ENCODE measurements at regions not wholly inside any gene's neighbourhood (a gene's known extent, or its start where the extent isn't known, plus 50 kb on each side); places are given as distances from the start of the nearest gene placed in this dataset.

DNA sequence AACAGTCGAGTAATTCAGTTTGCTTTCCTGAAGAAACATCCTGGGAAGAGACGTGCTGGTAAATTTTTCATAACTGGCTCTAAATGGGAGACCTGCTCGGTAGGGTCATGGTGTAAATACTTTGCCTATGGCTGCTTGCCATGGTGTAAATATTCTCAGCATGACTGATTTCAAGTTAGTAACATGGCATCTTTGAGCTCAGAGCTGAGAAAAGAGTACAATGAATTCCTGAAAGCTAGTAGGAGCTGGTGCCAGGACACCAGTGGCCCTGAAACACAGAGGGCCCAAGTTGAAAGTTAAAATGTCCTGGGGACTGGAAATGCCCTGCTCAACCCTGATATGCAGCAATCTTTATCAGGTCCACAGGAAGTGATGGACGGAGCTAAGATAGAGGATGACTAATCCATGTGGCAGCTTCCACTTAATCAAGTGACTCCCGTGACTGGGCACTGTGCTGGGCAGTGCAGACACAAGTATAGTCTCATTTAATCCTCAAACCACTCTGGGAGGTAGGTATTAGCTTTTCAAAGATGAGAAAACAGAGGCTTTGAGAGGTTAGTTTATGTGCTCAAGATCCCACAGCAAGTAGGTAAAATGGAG lies 130.1 kb upstream of the ADAMTS18 start:
- Mint-ChIP-seq H3K36me3 (no peaks in the 10 kb centered on the region), H3K4me1 (ENCODE audit: low read depth in 2 of 2) (no peaks in the 10 kb centered on the region), H3K9me3 (no peaks in the 10 kb centered on the region), H3K27me3 (peaks cover 32 to 46% of the 10 kb centered on the region in 2 donors), H3K27ac (no peak overlapping the region), H3K4me3 (no peak overlapping the region)
- DNase-seq (ENCODE audit: low spot score) (no peak), ATAC-seq (no peak)

DNA sequence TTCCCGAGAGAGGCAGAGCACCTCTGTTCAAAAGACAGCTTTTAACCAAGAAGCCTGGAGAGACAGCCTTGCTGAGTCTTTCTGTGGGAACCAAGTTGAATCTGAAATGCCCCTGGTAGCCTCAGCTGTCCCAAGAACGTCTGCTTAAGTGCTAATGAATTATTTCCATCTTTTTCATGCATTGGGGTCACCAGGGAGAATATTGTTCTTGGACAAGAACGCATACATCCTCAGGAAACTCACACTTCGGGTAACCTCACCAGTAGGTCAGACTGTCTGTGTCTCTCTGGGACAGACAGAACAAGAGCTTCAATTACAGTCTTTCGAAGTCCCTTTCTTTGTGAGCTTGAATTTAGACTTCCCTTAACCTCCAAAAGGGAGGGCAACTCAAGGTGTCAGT lies 134.6 kb upstream of the ADAMTS18 start:
- ATAC-seq (no peak), DNase-seq (ENCODE audit: low spot score) (no peak)
- peaks cover 29 to 38% of the 10 kb centered on the region in 2 donors for H3K27me3 Mint-ChIP-seq
- no peaks in the 10 kb centered on the region for H3K36me3 Mint-ChIP-seq
- H3K4me3 Mint-ChIP-seq, result no peak overlapping the region
- no peak overlapping the region for H3K27ac Mint-ChIP-seq
- H3K4me1 Mint-ChIP-seq (ENCODE audit: low read depth in 2 of 2), result no peaks in the 10 kb centered on the region
- no peaks in the 10 kb centered on the region for H3K9me3 Mint-ChIP-seq

DNA sequence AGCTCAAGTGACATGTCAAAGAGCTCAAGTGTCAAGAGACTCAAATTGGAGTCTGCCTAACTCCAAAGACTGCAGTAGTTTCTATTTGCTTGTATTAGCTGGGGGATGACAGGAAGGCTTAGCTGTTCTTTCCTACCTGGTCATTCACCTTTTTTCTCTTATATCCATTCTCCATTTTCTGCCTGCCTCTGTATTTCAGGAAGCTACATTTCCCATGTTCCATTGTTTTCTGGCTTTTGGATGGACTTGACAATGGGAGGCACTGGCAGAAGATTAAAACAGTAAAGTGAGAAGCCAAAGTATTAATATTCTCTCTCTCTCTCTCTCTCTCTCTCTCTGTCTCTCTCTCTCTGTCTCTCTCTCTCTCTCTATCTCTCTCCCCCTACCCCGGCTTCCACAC lies 135.7 kb upstream of the ADAMTS18 start:
- Mint-ChIP-seq H3K9me3 (no peaks in the 10 kb centered on the region), H3K27ac (no peak overlapping the region), H3K27me3 (peaks cover 26 to 35% of the 10 kb centered on the region in 2 donors), H3K4me3 (no peak overlapping the region), H3K36me3 (no peaks in the 10 kb centered on the region), H3K4me1 (ENCODE audit: low read depth in 2 of 2) (no peaks in the 10 kb centered on the region)
- no peak for DNase-seq (ENCODE audit: low spot score)
- ATAC-seq, result no peak

DNA sequence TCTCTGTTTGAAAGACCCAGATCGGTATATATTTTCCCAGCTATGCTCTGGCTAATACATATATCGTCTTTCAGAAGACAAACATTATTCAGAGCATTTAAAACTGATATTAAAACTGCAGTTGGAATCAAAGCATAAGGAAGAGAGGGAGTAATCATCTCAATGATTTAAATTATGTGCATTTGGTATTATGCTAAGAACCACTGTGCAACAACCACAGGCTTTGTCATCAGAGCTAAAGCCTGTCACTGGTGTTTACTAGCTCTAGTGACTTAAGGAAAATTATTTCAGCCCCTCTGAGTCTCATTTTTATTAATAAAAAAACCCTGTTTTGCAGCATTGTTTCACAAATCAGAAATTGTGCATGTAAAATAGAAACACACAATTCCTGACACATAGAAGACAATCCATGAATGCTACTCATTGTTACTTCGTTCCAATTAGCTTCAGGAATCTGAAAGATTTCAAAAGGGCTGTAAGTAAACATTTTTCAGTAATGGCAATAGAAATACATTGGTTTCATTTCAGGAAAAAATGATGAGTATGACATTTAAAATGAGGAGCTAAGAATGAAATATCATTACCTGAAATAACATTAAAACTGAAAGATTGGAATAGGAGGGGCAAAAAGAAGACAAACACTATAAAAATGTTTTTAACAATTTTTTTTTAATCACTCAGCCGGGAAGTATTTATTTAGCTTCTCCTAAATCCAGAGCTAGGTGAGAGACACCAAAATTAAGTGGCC lies 136.5 kb upstream of the ADAMTS18 start:
- H3K36me3 Mint-ChIP-seq, result no peaks in the 10 kb centered on the region
- no peak overlapping the region for H3K27ac Mint-ChIP-seq
- H3K9me3 Mint-ChIP-seq, result no peaks in the 10 kb centered on the region
- H3K27me3 Mint-ChIP-seq, result peaks cover 22 to 35% of the 10 kb centered on the region in 2 donors
- no peak overlapping the region for H3K4me3 Mint-ChIP-seq
- no peak for ATAC-seq
- DNase-seq (ENCODE audit: low spot score), result no peak
- no peaks in the 10 kb centered on the region for H3K4me1 Mint-ChIP-seq (ENCODE audit: low read depth in 2 of 2)

DNA sequence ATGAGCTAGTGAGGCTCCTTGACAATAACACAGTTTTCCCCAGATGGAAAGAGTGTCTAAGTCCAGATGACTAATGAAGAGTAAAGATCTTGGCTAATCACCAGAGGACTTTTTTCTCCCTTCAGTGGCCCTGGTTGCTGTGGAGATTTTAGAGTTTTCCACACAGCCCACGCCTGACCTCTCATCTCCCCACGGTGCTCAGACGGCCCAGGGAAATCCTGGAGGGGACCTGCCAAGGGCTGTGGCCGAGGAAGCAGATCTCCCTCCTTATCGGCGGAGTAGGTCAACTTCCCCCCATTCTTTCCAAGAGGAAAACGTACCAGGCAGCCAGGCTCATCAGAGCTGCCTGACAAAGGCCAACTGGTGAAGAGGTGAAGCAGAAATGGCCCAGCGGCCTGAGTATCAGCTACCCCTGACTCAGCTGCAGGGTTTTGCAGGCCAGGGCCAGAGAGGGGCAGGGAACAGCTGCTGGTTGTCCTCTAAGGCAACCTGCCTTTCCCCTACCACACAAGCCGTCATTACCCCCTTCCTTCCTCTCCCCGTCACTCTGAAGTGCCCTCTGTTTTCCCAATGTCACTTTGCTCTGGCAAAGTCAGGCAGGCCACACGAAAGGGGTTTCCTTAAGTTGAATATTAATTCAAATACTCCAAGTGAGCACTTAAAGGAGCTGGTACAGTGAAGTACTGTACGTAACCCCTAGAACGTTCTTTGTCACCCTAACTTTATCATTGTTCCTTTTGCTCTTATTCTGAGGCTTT lies 140.2 kb upstream of the ADAMTS18 start:
- no peak overlapping the region for H3K27ac Mint-ChIP-seq
- H3K27me3 Mint-ChIP-seq, result peaks cover 10 to 16% of the 10 kb centered on the region in 2 donors
- H3K4me1 Mint-ChIP-seq (ENCODE audit: low read depth in 2 of 2), result no peaks in the 10 kb centered on the region
- no peaks in the 10 kb centered on the region for H3K36me3 Mint-ChIP-seq
- no peaks in the 10 kb centered on the region for H3K9me3 Mint-ChIP-seq
- ATAC-seq (peak in 1 of 2 donors; percentile 27), DNase-seq (ENCODE audit: low spot score) (no peak)
- no peak overlapping the region for H3K4me3 Mint-ChIP-seq

DNA sequence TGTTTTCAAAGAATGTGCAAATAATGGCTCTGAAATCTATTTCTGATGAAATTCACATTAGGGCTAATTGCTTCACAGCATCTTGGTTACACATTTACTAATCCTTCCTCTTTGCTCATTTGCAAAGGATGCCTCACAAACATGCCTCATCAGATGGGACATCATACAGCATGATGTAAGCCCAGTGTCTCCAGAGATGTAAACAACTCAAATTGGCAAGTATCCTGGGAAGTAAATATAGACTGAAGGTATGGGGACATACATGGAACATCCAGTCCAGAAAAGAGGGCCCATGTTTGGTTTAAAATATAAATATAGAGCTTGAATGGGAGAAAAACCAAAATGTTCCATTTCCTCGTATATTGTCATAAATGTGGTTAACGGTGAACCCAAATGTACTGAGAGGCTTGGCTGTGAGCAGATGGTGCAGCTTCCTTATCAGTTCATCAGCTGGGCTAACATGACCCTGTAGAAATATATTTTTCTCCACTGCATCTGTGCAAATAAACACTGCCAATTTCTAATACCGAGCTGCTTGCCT lies 142.9 kb upstream of the NUDT7 start:
- no peaks in the 10 kb centered on the region for H3K36me3 Mint-ChIP-seq
- DNase-seq (ENCODE audit: low spot score), result no peak
- H3K27me3 Mint-ChIP-seq, result peaks cover 7 to 18% of the 10 kb centered on the region in 2 donors
- no peaks in the 10 kb centered on the region for H3K9me3 Mint-ChIP-seq
- no peaks in the 10 kb centered on the region for H3K4me1 Mint-ChIP-seq (ENCODE audit: low read depth in 2 of 2)
- H3K27ac Mint-ChIP-seq, result no peak overlapping the region
- H3K4me3 Mint-ChIP-seq, result no peak overlapping the region
- no peak for ATAC-seq

DNA sequence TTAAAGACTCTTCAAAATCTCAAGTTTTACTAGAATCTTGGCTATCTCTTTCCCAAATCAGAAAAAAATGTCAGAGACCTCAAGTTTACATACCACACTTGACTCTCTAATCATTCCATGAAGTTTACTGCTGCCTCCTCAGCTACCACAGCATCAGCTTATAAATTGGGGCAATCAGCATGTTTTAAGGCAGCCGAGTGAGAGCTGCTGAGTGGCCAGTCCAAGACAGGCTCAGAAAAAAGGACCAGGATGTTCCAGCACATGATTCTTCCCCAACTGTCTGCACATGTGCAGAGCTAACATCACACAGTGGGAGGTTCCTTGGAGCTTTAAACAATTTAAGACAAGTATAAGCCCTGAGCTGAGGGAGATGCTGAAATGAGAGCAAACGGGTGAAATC lies 140.6 kb upstream of the NUDT7 start:
- ATAC-seq, result no peak

DNA sequence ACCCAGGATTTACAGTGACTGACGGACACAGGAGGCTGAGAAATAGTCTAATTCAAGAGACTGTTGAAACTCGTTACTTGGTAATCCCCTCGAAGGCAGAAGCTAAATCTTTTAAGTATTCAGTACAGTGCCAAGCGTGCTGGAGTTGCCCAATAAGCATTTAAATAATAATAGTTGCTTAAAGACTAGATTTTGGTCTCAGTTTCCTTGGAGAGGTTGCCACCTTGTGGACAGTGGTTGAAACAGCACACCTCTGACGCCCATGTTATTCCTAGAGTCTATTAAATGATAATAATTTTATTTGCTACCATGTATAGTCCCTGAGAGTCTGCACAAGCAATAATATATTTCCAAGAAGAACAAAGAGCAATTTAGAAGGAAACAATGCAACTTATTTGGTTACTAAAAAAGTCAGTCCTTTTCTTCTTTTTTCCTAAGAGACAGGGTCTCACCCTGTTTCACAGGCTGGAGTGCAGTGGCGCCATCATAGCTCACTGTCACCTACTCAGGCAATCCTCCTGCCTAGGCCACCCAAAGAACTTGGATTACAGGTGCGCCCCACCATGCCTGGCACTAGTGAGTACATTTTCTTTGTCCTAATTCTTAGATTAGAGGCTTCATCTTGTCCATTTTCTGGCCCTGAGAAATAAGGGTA lies 138.0 kb upstream of the NUDT7 start:
- H3K4me3 Mint-ChIP-seq, result no peak overlapping the region
- peaks cover 13 to 43% of the 10 kb centered on the region in 2 donors for H3K27me3 Mint-ChIP-seq
- no peak overlapping the region for H3K27ac Mint-ChIP-seq
- no peaks in the 10 kb centered on the region for H3K36me3 Mint-ChIP-seq
- DNase-seq (ENCODE audit: low spot score) (no peak), ATAC-seq (no peak)
- H3K4me1 Mint-ChIP-seq (ENCODE audit: low read depth in 2 of 2), result no peaks in the 10 kb centered on the region
- no peaks in the 10 kb centered on the region for H3K9me3 Mint-ChIP-seq

More for the DNA sequence above, 140.6 kb upstream of the NUDT7 start:
- no peak overlapping the region for H3K4me3 Mint-ChIP-seq
- no peak overlapping the region for H3K27ac Mint-ChIP-seq
- no peaks in the 10 kb centered on the region for H3K4me1 Mint-ChIP-seq (ENCODE audit: low read depth in 2 of 2)
- H3K9me3 Mint-ChIP-seq, result no peaks in the 10 kb centered on the region
- H3K27me3 Mint-ChIP-seq, result peaks cover 13 to 35% of the 10 kb centered on the region in 2 donors
- no peaks in the 10 kb centered on the region for H3K36me3 Mint-ChIP-seq
- no peak for DNase-seq (ENCODE audit: low spot score)

DNA sequence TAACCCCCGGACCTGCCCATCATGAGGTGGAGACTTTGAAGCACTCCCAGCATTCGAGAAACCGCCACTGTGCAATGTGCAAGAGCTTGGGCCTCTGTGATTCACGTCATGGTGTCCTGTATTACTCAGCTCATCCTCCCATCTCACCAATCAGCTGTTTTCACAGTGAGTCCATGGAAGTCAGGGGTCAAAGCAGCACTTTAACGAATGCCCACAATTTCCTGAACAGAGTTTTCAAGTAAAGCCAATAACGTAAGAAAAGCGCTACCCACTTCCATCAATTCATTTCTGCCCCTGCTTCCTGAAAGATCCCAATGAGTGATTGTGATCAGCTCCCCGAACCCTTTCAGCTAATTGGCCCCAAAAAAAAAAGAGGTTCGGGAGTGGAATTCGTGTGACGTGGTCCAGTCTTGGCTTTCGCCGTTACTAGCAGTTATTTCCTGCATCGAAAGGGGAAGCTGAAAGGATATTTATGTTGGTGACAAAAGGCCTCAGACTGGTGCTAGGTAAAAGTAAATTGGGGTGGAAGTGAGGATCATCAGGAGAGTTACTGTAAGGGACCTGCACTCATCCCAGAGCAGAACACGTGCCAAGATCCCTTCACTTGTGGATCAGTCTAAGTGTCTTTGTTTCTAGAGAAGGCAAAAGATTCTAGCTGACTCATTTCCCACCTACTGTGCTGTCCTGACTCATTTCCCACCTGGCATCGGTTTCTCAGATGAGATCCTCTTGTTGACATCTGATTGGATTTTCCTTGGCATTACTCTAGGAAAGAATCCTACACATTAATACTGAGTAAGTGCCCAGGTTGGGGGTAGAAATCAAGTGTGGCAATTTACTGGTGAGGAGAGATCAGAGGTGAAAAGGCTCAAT lies 136.7 kb upstream of the NUDT7 start:
- no peak for ATAC-seq
- Mint-ChIP-seq H3K4me3 (no peak overlapping the region), H3K27ac (no peak overlapping the region)

DNA sequence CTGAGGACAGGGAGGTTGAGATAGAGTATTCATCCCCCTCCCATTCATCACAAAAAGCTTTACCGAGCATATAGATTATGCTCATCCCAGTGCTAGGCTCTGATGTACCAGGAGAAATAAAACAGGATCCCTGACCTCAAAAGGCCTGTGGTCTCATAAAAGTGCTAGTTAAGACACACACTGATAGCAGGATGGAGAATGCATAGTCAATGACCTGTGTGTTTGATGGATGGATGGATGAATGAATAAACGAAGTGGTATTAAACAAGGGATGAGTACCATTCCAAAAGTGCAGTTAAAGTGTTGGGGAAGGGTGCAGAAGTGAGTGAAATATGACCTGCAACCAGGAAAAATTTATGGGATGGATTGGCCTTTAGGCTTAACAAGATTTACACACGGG lies 133.9 kb upstream of the NUDT7 start:
- H3K36me3 Mint-ChIP-seq, result no peaks in the 10 kb centered on the region
- no peak overlapping the region for H3K27ac Mint-ChIP-seq
- H3K4me1 Mint-ChIP-seq (ENCODE audit: low read depth in 2 of 2), result no peaks in the 10 kb centered on the region
- no peak overlapping the region for H3K4me3 Mint-ChIP-seq
- H3K9me3 Mint-ChIP-seq, result no peaks in the 10 kb centered on the region
- ATAC-seq (no peak), DNase-seq (ENCODE audit: low spot score) (no peak)
- peaks cover 12 to 32% of the 10 kb centered on the region in 2 donors for H3K27me3 Mint-ChIP-seq

More for the DNA sequence above, 136.7 kb upstream of the NUDT7 start:
- no peak for DNase-seq (ENCODE audit: low spot score)
- Mint-ChIP-seq H3K27me3 (peaks cover 13 to 43% of the 10 kb centered on the region in 2 donors), H3K9me3 (no peaks in the 10 kb centered on the region), H3K4me1 (ENCODE audit: low read depth in 2 of 2) (no peaks in the 10 kb centered on the region), H3K36me3 (no peaks in the 10 kb centered on the region)

DNA sequence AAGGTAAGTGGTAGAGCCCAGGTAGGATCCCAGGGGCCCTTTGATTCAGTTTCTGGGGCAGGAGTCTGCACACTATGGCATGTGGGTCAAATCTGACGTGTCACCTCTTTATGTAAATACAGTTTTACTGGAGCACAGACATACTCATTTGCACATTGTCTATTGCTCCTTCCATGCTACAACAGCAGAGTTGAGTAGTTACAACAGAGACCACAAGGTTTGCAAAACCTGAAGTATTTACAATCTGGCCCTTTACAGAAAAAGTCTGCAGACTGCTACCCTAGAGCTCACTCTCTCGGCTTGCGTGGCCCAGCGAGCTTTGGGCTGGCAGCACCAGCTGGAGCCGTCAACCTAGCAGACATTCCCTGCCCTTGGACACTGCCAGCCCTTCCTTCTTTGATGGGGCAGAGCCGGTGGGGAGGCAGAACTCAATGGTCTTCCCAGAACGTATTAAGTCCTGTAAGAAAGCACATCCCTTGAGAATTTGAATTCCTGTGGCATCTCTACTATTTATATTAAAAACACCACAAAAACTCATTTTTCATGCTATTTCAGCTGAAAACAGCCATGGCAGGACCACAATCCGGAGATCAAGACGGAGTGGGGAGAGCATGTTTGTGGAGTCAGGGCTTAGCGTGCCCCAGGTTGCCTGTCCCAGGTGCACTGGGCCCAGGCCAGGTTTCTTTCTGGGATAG lies 133.1 kb upstream of the NUDT7 start:
- no peak for ATAC-seq
- peaks cover 12 to 39% of the 10 kb centered on the region in 2 donors for H3K27me3 Mint-ChIP-seq
- no peak overlapping the region for H3K27ac Mint-ChIP-seq
- H3K9me3 Mint-ChIP-seq, result no peaks in the 10 kb centered on the region
- H3K36me3 Mint-ChIP-seq, result no peaks in the 10 kb centered on the region
- H3K4me3 Mint-ChIP-seq, result no peak overlapping the region
- no peak for DNase-seq (ENCODE audit: low spot score)
- no peaks in the 10 kb centered on the region for H3K4me1 Mint-ChIP-seq (ENCODE audit: low read depth in 2 of 2)

DNA sequence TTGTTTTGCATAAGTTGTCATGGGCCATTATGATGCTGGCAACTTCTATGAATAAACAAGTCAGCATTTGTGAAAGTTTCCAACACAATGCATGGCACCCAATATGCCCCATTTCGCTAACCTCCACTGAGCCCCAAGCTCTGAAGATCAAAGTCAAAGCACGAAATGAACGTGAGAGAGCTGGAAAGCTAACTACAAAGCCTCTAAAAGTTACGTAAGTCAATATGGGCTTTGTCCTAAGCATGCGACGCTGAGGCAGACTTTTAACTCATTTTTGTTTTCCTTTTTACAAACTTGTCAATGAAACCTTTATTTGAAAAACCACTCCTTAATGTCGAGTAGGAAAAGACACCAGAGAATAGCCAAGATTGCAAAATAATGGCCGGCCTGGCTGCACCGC lies 131.6 kb upstream of the NUDT7 start:
- Mint-ChIP-seq H3K4me3 (no peak overlapping the region), H3K4me1 (ENCODE audit: low read depth in 2 of 2) (no peaks in the 10 kb centered on the region), H3K36me3 (no peaks in the 10 kb centered on the region), H3K27ac (no peak overlapping the region), H3K27me3 (peaks cover 3 to 34% of the 10 kb centered on the region in 2 donors), H3K9me3 (no peaks in the 10 kb centered on the region)
- ATAC-seq (no peak), DNase-seq (ENCODE audit: low spot score) (no peak)

All from natural killer cell treated with Interleukin-12 subunit alpha and Interleukin-12 subunit beta and Interleukin-15 and Interleukin-18, amount 100 ng/mL, for 72 hours (primary cell).